Skeletal muscle satellite cell (primary cell): ENCODE measurements at regions not wholly inside any gene's neighbourhood (a gene's known extent, or its start where the extent isn't known, plus 50 kb on each side); places are given as distances from the start of the nearest gene placed in this dataset.

Experiments used
- H3K27me3 ChIP-seq: 2 replicates; pipeline ENCODE4 v1.7.0; 2013; ENCODE audit warnings: low read length; ENCODE audit not compliant: control insufficient read depth, insufficient read depth
- H3K36me3 ChIP-seq: 2 replicates; pipeline ENCODE4 v1.7.0; 2013; ENCODE audit warnings: mild to moderate bottlenecking, control low read depth, low read length; ENCODE audit not compliant: insufficient read depth
- H3K4me1 ChIP-seq: 2 replicates; pipeline ENCODE4 v1.7.0; 2013; ENCODE audit warnings: low read length; ENCODE audit not compliant: control insufficient read depth, insufficient read depth
- H3K4me2 ChIP-seq: 2 replicates; pipeline ENCODE4 v1.7.0; 2013; ENCODE audit warnings: mild to moderate bottlenecking, low read length
- H3K4me3 ChIP-seq: 2 replicates; pipeline ENCODE4 v1.7.0; 2013; ENCODE audit warnings: low read length
- H3K9ac ChIP-seq: 2 replicates; pipeline ENCODE4 v1.7.0; 2013; ENCODE audit warnings: mild to moderate bottlenecking, low read depth, low read length, moderate library complexity
- H3K9me3 ChIP-seq: replicated peaks from 2 replicates; pipeline ENCODE4 v1.7.0; 2013; ENCODE audit warnings: mild to moderate bottlenecking, control low read depth, low read length

DNA sequence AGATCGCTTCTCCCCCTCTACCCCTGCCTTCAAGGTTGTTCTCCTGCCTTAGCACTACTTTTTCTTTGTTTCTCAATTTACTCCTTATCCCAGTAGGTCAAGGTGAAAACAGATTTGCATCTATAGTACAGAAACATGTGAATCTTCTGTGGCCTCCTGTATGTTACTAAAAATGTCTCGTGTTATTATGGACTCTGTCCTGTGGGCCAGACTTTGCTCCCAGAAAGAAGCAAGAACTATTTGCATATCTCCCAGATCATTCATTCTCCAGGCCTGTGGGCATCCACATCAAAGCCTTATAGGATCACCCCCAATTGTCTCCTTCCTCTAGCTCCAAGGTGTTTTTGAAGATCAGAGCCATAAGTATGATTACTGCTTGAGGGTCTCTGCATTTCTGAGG lies 169.5 kb upstream of the ROPN1 start:
- Histone ChIP-seq H3K9me3 (no peaks in the 10 kb centered on the region), H3K9ac (no peak overlapping the region), H3K4me3 (no peak overlapping the region), H3K27me3 (peaks cover 7% of the 10 kb centered on the region), H3K36me3 (no peaks in the 10 kb centered on the region), H3K4me1 (no peaks in the 10 kb centered on the region), H3K4me2 (no peak overlapping the region)

DNA sequence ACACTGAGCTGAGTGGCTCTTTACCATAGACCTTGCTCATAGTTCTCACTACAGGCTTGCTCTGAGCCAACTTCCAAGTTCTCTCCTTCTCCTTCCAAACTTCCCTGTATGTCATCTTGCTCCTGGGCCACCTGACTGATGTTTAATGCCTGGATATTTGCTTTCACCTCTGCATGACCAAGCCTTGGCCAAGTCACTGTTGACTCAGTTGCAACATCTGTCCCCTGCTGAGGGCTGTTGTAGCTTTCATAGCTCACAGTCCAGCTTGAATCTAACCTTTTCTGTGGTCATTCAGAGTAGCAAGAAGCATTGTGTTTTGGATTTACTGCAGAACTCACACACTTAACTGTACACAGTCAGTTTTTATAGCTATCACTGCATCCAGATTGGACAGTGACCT lies 171.8 kb upstream of the ROPN1 start:
- Histone ChIP-seq H3K9me3 (no peaks in the 10 kb centered on the region), H3K27me3 (peaks cover 4% of the 10 kb centered on the region), H3K36me3 (no peaks in the 10 kb centered on the region), H3K4me3 (no peak overlapping the region), H3K4me2 (no peak overlapping the region), H3K9ac (no peak overlapping the region), H3K4me1 (no peaks in the 10 kb centered on the region)

DNA sequence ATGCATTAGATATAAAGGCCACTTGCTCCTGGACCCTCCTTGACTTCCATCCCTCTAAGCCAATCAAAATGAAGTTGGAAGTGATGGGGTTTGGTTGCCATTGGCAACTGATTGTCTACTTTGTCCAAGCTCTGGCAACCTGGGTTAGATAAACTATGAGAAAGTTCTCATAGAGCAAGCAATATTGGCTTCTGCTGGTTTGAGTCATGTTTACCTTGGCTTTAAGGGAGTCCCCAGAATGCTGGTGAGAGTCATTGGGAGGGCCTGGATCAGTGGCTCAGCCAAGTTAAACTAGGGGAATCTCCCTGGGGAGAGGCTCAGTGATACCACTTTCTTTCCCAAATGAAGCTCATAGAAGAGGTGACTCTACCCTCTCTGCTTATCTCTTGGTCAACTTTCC lies 176.3 kb upstream of the ROPN1 start:
- H3K36me3 ChIP-seq: no peaks in the 10 kb centered on the region
- no peak overlapping the region for H3K9ac ChIP-seq
- no peaks in the 10 kb centered on the region for H3K9me3 ChIP-seq
- H3K4me1 ChIP-seq: no peaks in the 10 kb centered on the region
- H3K4me3 ChIP-seq: no peak overlapping the region
- no peaks in the 10 kb centered on the region for H3K27me3 ChIP-seq
- H3K4me2 ChIP-seq: no peak overlapping the region

DNA sequence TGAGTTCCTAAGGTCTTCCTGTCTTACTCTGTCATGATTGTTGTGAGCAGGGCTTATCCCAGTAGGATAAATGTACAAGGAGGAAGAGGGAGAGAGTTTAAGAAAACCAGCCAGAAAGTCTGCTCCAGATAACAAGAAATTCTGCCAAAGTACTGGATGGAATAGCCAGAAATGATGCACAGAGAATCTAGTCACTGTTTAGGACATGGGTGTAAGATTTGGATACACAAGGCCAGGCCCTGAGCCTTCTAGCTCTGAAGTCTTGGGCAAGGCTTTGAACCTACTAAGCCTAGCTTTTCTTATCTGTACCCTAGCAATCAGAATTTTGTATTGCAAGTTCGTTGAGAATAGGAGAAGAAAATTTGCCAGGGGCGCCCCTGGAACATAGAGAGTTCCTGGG lies 180.4 kb upstream of the ROPN1 start:
- H3K36me3 ChIP-seq: no peaks in the 10 kb centered on the region
- H3K4me2 ChIP-seq: no peak overlapping the region
- no peak overlapping the region for H3K4me3 ChIP-seq
- H3K27me3 ChIP-seq: no peaks in the 10 kb centered on the region
- no peaks in the 10 kb centered on the region for H3K4me1 ChIP-seq
- no peaks in the 10 kb centered on the region for H3K9me3 ChIP-seq
- H3K9ac ChIP-seq: no peak overlapping the region

DNA sequence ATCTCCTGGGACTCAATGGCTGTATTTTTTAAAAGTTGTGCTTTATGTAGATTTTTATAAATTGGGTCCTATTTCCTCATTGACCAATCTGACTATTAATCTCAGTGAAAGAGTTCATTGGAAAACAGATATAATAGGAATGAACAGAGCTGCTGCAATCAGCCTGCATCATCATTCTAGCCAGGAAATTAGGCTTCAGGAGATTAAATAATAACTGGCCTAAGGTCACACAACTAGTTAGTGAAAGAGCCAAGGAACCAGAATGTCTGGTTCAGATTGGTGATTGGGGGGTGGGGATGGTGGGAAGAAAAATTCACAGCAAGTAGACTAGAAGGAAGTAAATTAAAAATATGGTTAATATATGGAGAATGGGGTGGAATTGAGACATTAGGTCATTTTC lies 180.9 kb upstream of the ROPN1 start:
- no peak overlapping the region for H3K9ac ChIP-seq
- no peaks in the 10 kb centered on the region for H3K9me3 ChIP-seq
- H3K27me3 ChIP-seq: peaks cover 3% of the 10 kb centered on the region
- H3K4me1 ChIP-seq: no peaks in the 10 kb centered on the region
- no peaks in the 10 kb centered on the region for H3K36me3 ChIP-seq
- H3K4me2 ChIP-seq: no peak overlapping the region
- no peak overlapping the region for H3K4me3 ChIP-seq

DNA sequence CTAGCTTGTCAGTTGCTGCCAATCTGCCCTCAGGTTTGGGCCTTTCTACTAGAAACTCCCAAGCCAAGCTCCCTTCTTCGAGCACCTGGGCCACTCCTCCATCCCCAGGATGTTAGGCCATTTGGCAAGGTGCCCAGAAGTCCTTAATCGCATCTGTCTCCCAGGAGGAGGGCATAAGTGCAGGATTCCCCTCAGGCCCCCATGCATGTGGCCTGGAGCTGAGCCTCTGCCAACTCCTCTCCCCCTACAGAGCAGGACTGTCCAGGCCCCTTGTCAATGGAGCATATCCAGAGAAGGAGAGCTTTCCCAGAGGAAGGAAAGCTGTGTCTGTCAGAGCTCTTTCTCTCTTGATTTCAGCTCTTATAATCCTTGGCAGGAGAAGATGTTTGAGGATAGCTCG lies 182.6 kb upstream of the ROPN1 start:
- Histone ChIP-seq H3K4me1 (no peaks in the 10 kb centered on the region), H3K9ac (no peak overlapping the region), H3K9me3 (no peaks in the 10 kb centered on the region)

DNA sequence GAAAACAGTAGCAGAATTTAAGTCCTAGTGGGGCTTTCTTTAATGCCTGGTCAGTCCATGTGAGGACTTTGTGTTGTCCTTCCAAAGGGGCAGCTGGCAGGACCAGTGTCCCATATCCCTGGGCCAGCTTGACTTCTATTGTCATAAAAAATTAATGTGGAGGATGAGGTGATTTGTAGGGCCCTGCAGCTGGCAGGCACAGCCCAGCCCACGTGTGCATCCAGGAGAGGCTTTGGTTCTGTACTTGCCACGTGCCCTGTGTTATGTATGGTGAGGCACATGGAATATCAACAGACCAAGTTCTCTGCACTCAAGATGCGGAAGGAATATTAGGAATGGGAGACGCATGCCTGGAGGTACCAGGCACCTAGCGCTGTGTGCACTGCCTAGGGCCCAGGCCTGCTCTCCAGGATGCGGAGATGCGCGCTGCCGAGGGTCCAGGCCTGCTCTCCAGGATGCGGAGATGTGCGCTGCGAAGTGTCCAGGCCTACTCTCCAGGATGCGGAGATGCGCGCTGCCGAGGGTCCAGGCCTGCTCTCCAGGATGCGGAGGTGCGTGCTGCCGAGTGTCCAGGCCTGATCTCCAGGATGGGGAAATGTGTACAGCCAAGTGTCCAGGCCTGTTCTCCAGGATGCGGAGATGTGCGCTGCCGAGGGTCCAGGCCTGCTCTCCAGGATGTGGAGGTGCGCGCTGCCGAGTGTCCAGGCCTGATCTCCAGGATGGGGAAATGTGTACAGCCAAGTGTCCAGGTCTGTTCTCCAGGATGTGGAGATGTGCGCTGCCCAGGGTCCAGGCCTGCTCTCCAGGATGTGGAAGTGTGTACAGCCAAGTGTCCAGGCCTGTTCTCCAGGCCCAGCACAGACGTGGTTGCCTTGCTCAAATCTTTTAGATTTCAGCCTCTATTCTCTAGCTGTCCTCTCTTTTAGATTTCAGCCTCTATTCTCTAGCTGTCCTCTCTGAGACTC lies 183.3 kb upstream of the ROPN1 start:
- Histone ChIP-seq H3K36me3 (no peaks in the 10 kb centered on the region), H3K9ac (no peak overlapping the region), H3K4me1 (no peaks in the 10 kb centered on the region), H3K4me3 (no peak overlapping the region), H3K27me3 (peaks cover 3% of the 10 kb centered on the region), H3K4me2 (no peak overlapping the region), H3K9me3 (no peaks in the 10 kb centered on the region)

More for the DNA sequence above, 182.6 kb upstream of the ROPN1 start:
- Histone ChIP-seq H3K36me3 (no peaks in the 10 kb centered on the region), H3K4me3 (no peak overlapping the region), H3K27me3 (peaks cover 3% of the 10 kb centered on the region), H3K4me2 (no peak overlapping the region)

DNA sequence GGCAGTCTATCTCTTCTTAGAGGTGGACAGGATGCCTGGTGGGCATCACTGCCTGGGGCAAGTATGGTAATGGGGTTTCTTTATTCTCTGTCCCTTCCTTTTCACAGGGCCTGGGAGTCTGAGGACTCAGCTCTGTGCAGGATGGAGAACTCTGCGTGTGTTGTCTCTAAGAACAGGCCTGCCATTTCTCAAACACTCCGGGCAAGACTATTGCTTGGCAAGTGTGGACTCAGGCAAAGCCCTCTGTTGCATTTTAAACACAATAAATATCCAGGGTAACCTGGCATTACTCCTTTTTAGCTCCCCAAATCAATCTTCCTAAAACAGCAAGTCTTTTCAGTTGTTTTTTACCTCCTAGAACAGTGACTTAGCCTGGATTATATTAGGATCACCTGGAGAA lies 185.1 kb upstream of the ROPN1 start:
- H3K36me3 ChIP-seq: no peaks in the 10 kb centered on the region
- no peak overlapping the region for H3K4me3 ChIP-seq
- H3K9me3 ChIP-seq: no peaks in the 10 kb centered on the region
- no peak overlapping the region for H3K4me2 ChIP-seq
- H3K4me1 ChIP-seq: no peaks in the 10 kb centered on the region
- peaks cover 3% of the 10 kb centered on the region for H3K27me3 ChIP-seq
- no peak overlapping the region for H3K9ac ChIP-seq

DNA sequence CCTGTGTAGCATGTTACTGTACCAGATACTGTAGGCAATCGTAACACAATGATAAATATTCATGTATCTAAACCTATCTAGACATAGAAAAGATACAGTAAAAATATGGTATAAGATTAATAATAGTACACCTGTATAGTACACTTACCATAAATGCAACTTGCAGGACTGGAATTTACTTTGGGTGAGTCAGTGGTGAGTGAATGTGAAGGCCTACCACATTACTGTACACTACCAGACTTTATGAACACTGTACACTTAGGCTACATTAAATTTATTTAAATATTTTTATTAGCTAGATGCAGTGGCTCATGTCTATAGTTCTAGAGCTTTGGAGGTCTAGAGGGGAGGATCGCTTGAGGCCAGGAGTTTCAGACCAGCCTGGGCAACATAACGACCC lies 186.6 kb upstream of the ROPN1 start:
- no peak overlapping the region for H3K4me3 ChIP-seq
- H3K4me2 ChIP-seq: no peak overlapping the region
- H3K4me1 ChIP-seq: no peaks in the 10 kb centered on the region
- H3K36me3 ChIP-seq: no peaks in the 10 kb centered on the region
- H3K9ac ChIP-seq: no peak overlapping the region
- no peaks in the 10 kb centered on the region for H3K9me3 ChIP-seq
- H3K27me3 ChIP-seq: peaks cover 6% of the 10 kb centered on the region

DNA sequence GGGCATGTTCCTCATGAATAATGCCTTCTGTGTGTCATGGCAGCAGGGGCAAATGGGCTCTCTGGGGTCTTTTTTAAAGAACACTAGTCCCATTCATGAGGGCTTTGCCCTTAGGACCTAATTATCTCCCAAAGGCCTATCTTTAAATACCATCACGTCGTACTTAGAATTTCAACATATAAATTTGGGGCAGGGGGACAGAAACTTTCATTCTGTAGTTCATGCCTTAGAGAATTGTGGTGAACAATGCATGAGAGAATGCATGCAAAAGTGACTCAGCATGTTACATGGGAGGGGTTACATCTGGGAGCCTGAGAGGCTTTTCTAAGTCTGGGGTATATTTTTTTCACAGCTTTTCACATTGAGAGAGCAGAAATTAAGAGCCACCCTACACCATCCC lies 208.5 kb upstream of the ROPN1 start:
- Histone ChIP-seq H3K36me3 (no peaks in the 10 kb centered on the region), H3K9ac (no peak overlapping the region), H3K4me3 (no peak overlapping the region), H3K4me1 (no peaks in the 10 kb centered on the region), H3K27me3 (peaks cover 16% of the 10 kb centered on the region), H3K9me3 (no peaks in the 10 kb centered on the region), H3K4me2 (no peak overlapping the region)

DNA sequence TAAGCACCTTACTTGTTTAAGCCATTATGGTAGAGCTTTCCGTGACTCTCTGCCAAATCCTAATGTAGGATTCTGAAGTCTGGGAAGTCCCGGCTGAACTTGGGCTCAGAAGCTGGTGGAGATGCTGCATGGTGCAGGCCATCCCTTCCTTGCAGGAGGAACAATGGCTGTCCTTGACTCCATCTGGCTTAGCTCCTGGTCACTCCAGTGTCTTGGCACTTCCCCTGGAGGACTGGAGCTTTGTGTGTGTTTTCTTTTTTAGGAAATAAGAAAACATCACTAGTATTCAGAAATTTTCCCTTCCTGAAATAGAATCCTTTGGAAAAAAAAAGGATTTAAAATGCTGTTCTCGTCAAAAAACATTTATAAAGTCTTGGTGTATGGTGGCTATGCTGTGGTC lies 209.3 kb upstream of the ROPN1 start:
- peaks cover 18% of the 10 kb centered on the region for H3K27me3 ChIP-seq
- no peaks in the 10 kb centered on the region for H3K4me1 ChIP-seq
- H3K4me2 ChIP-seq: no peak overlapping the region
- no peaks in the 10 kb centered on the region for H3K9me3 ChIP-seq
- H3K9ac ChIP-seq: no peak overlapping the region
- no peak overlapping the region for H3K4me3 ChIP-seq
- no peaks in the 10 kb centered on the region for H3K36me3 ChIP-seq

DNA sequence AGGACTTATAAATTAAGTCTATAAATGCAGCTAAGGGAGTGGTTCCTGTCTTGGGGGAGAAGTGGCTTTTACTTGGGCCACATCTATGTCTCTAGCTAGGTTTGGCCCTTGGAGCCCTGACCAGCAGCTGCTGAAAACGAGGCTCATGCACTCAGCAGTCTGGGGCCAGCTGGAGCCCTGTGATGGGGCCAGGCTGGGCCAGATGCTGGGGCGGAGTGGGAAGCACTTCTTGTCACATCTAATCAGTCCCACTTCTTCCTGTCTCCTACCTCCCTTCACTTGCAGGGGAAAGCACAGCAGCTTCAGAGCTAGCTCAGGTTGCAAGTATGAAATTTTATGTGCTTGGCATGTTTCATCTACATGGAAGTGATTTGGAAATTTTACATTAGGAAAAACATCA lies 209.9 kb upstream of the ROPN1 start:
- no peaks in the 10 kb centered on the region for H3K9me3 ChIP-seq
- no peaks in the 10 kb centered on the region for H3K36me3 ChIP-seq
- no peak overlapping the region for H3K9ac ChIP-seq
- H3K4me2 ChIP-seq: no peak overlapping the region
- H3K4me3 ChIP-seq: no peak overlapping the region
- H3K4me1 ChIP-seq: no peaks in the 10 kb centered on the region
- peaks cover 18% of the 10 kb centered on the region for H3K27me3 ChIP-seq
